Nephron (organoid): ENCODE measurements at regions not wholly inside any gene's neighbourhood (a gene's known extent, or its start where the extent isn't known, plus 50 kb on each side); places are given as distances from the start of the nearest gene placed in this dataset.

Experiments
- H3K27ac Mint-ChIP-seq, 3 experiments: 2 replicates each; pipeline ENCODE4 v1.8.0; 2020; ENCODE audit warnings: mixed read lengths in 3 of 3, mild to moderate bottlenecking in 2 of 3, moderate library complexity in 1 of 3
- H3K27me3 Mint-ChIP-seq: 2 replicates; pipeline ENCODE4 v1.8.0; 2021; ENCODE audit warnings: low read depth, mild to moderate bottlenecking, moderate library complexity, mixed read lengths
- H3K36me3 Mint-ChIP-seq: 2 replicates; pipeline ENCODE4 v1.8.0; 2020; ENCODE audit warnings: low read depth, mixed read lengths
- H3K4me1 Mint-ChIP-seq: 2 replicates; pipeline ENCODE4 v1.8.0; 2020; ENCODE audit warnings: mixed read lengths
- H3K4me3 Mint-ChIP-seq, 3 experiments: 2 replicates each; pipeline ENCODE4 v1.8.0; 2020; ENCODE audit warnings: mild to moderate bottlenecking in 3 of 3, mixed read lengths in 3 of 3, moderate library complexity in 2 of 3
- H3K9me3 Mint-ChIP-seq: 2 replicates; pipeline ENCODE4 v1.8.0; 2020; ENCODE audit warnings: mixed read lengths
- TF ChIP-seq, protein P1 (sequence below), 3 experiments: fragments of 200-600 bp; sonication (generic); IDR thresholded peaks; one replicate each; pipeline ENCODE4 v1.5.0; 2021; ENCODE audit warnings: antibody characterized with exemption in 3 of 3; ENCODE audit not compliant: unreplicated experiment in 3 of 3

DNA sequence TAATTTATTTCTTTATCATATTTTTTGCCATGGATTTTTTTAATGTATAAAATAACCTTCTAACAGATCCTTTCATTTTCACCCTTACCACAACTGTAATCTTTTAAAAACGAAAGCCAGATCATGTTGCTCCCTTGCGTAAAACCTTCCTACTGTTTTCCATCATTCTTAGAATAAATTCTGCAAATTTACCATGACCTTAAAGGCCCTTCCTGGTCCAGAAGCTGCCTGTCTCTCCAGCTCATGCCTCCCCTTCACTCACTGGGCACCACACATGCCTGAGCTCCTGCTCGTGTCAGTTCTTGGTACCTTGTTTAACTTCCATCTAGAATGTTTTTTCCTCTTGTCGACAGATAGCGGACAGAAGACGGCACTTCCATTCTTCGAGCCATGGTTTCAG is 245.0 kb upstream of the CDH5 start:
- Mint-ChIP-seq H3K4me3 (no peak overlapping the region), H3K27me3 (peaks cover 17% of the 10 kb centered on the region), H3K27ac (peak overlapping the region in 2 of 3 experiments; percentile 8 to 25), H3K36me3 (no peaks in the 10 kb centered on the region), H3K9me3 (no peaks in the 10 kb centered on the region), H3K4me1 (peaks cover 18% of the 10 kb centered on the region)
- TF ChIP-seq, protein P1, sequence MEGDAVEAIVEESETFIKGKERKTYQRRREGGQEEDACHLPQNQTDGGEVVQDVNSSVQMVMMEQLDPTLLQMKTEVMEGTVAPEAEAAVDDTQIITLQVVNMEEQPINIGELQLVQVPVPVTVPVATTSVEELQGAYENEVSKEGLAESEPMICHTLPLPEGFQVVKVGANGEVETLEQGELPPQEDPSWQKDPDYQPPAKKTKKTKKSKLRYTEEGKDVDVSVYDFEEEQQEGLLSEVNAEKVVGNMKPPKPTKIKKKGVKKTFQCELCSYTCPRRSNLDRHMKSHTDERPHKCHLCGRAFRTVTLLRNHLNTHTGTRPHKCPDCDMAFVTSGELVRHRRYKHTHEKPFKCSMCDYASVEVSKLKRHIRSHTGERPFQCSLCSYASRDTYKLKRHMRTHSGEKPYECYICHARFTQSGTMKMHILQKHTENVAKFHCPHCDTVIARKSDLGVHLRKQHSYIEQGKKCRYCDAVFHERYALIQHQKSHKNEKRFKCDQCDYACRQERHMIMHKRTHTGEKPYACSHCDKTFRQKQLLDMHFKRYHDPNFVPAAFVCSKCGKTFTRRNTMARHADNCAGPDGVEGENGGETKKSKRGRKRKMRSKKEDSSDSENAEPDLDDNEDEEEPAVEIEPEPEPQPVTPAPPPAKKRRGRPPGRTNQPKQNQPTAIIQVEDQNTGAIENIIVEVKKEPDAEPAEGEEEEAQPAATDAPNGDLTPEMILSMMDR (IDR thresholded peaks at IDR 0.05; ENCODE audit: unreplicated experiment in 3 of 3), result no peak

DNA sequence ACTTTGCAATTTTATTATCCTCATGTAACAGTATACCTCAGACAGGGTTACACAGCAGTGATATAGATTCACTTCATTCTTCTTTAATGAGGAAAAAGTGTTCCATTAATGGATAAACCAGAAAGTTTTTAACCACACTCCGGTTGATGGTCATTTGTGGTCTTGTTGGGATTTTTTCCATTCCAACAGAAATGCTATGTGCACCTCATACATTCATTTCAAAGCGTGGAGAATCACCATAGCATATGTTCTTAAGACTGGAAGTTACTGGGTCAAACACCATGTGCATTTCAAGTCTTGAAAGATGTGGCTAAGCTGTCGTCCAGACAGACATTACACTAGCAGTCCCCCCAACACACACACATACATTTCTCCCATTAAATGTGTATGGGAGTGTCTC is 245.8 kb upstream of the CDH5 start:
- H3K4me1 Mint-ChIP-seq, result peaks cover 19% of the 10 kb centered on the region
- H3K27ac Mint-ChIP-seq, result peak overlapping the region; percentile 8 to 63 (median 12)
- no peaks in the 10 kb centered on the region for H3K9me3 Mint-ChIP-seq
- peaks cover 17% of the 10 kb centered on the region for H3K27me3 Mint-ChIP-seq
- TF ChIP-seq, protein P1 (IDR thresholded peaks at IDR 0.05; ENCODE audit: unreplicated experiment in 3 of 3), result no peak
- H3K4me3 Mint-ChIP-seq, result no peak overlapping the region
- no peaks in the 10 kb centered on the region for H3K36me3 Mint-ChIP-seq

DNA sequence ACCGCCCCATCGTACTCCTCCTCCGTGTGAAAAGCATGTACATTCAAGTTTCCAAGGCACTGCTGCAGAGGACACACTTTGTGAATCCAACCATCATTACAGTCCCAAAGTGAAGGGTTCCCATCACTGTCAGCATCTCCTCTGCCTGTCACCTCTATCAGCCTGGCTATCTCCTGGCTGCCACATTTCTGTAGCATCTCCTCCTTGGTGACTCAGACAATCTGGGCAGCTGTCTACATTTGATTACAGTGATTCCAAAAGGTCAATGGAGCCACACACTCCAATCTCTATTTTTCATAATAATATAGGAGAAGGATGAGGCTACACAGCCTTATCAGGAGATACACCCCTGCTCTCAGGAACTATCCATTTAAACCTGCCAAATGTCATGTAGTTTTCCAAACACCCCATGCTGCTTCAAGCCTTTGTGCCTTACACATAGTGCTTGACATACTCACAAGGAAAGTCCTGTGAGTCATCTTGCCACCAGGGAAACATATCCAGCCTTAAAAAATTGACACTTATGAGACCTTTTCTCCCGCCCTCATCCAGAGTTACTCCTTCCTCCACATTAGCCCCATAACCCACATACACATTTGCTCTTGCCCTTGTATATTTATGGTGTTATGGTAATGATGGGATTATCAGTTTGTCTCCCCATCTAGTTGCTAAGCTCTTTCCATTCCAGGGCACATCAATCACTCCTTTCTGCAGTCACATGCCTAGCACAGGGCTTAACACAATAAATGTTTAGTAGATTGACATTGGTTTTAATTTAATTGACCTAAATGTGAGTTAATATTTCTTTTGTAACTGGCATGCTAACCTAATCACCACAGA is 250.1 kb upstream of the CDH5 start:
- Mint-ChIP-seq H3K4me1 (peaks cover 33% of the 10 kb centered on the region), H3K4me3 (no peak overlapping the region), H3K27ac (peak overlapping the region in 1 of 3 experiments; percentile 72), H3K36me3 (no peaks in the 10 kb centered on the region), H3K27me3 (peaks cover 12% of the 10 kb centered on the region), H3K9me3 (no peaks in the 10 kb centered on the region)
- TF ChIP-seq, protein P1 (IDR thresholded peaks at IDR 0.05; ENCODE audit: unreplicated experiment in 3 of 3), result no peak

DNA sequence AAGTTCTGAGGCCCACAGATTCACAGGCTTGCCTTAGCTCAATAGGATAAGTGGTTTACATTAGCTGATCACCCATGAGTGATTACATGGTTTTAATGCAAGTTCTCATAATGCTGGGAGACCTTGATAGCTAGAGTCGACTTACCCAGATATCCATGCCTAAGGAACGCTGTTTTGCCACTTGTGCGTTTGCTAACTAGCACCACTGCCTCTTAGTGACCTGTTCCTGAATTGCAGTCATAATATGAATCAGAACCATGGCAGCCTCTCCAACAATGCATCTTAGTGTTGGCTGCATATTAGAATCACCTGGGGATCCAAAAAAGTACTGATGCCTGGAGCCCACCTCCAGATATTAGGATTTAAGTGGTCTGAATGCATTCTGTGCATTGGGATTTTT is 251.1 kb upstream of the CDH5 start:
- Mint-ChIP-seq H3K4me1 (peaks cover 26% of the 10 kb centered on the region), H3K27ac (peak overlapping the region in 1 of 3 experiments; percentile 41), H3K9me3 (peaks cover under 1% of the 10 kb centered on the region), H3K36me3 (no peaks in the 10 kb centered on the region), H3K27me3 (peaks cover 8% of the 10 kb centered on the region), H3K4me3 (no peak overlapping the region)
- TF ChIP-seq, protein P1 (IDR thresholded peaks at IDR 0.05; ENCODE audit: unreplicated experiment in 3 of 3), result no peak

DNA sequence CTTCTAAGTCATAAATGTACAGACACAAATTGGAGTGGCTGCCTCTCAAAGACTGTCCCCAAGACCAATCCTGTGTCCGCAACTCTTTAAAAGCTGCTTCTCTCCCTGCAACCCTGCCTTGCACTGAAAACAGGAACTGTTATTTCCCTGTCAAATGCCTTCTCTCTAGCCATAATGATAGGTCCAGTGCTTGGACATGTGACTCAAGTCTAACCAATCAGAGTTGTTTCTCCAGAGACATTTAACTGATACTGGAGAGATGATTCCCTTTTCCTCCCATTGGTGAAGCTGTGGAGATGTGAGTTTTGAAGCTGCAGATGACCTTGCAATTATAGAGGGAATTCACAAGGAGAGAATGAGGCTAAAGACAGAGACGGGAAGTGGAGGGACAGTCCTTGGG is 253.3 kb upstream of the CDH5 start:
- Mint-ChIP-seq H3K36me3 (no peaks in the 10 kb centered on the region), H3K27ac (peak overlapping the region; percentile 38 to 94 (median 41)), H3K27me3 (peaks cover 3% of the 10 kb centered on the region), H3K4me1 (peaks cover 31% of the 10 kb centered on the region), H3K4me3 (no peak overlapping the region), H3K9me3 (peaks cover 5% of the 10 kb centered on the region)
- TF ChIP-seq, protein P1 (IDR thresholded peaks at IDR 0.05; ENCODE audit: unreplicated experiment in 3 of 3), result no peak

DNA sequence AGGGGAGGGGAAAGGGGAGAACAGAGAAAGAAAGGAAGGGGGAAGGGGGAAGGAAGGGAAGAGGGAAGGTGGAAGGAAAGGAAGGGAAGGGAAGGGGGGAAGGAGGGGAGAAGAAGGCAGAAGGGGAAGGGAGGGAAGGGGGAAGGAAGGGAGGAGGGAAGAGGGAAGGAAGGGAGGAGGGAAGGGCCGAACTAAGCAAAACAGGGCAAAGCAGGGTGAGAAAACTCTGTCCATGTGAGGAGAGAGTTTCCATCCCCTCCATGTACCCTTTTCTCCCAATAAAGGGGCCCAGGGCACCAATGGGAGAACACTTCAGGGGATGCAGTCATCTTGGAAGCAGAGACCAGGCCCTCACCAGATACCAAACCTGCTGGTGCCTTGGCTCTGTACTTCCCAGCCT is 256.8 kb upstream of the CDH5 start:
- Mint-ChIP-seq H3K9me3 (peaks cover 5% of the 10 kb centered on the region), H3K4me3 (no peak overlapping the region), H3K27ac (no peak overlapping the region), H3K4me1 (peaks cover 34% of the 10 kb centered on the region), H3K36me3 (no peaks in the 10 kb centered on the region), H3K27me3 (peaks cover 3% of the 10 kb centered on the region)
- TF ChIP-seq, protein P1 (IDR thresholded peaks at IDR 0.05; ENCODE audit: unreplicated experiment in 3 of 3), result no peak
